H54 (cell line): ENCODE measurements at regions not wholly inside any gene's neighbourhood (a gene's known extent, or its start where the extent isn't known, plus 50 kb on each side); places are given as distances from the start of the nearest gene placed in this dataset.
A peak's percentile ranks its signal among the peaks of the same experiment; 100 is the strongest.
"Not testable (repeated sequence)": the region's sequence is repeated elsewhere in the genome, so short reads cannot be mapped to it uniquely, and the experiment has no call there.

ENCODE experiments used
- DNase-seq: peaks from one replicate; pipeline ENCODE4 v3.0.0; 2011; ENCODE audit warnings: low spot score, mixed read lengths; ENCODE audit not compliant: insufficient read length
- FAIRE-seq: peaks from 3 replicates; lab custom pipeline; 2011; peaks lifted over from hg19 to GRCh38; lab: Jason Lieb, UNC
- POLR2A ChIP-seq: IDR thresholded peaks from 2 replicates; pipeline ENCODE4 v1.6.1; 2011; ENCODE audit warnings: low read depth, mild to moderate bottlenecking, low read length

DNA sequence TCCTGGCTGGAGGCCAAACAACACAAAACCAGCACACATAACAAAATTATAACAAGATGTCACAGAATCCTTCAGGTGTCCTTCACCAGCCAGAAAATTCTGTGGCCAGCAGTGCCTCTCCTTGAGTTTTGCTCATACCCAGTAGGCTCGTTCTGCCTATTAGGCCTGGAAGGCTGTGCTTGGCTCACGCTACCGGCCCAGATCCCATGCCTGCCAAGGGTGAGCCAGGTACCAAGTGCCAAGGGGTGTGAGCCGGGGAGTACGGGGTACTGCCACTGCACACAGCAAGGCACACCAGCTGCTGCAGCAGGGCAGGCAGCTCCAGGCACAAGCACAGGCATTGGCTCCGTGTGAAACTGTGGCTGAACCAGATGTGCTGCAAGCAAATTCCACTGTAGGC is 1562.0 kb downstream of the REEP3 start:
- no peak for TF ChIP-seq POLR2A
- FAIRE-seq (no peak), DNase-seq (no peak)

DNA sequence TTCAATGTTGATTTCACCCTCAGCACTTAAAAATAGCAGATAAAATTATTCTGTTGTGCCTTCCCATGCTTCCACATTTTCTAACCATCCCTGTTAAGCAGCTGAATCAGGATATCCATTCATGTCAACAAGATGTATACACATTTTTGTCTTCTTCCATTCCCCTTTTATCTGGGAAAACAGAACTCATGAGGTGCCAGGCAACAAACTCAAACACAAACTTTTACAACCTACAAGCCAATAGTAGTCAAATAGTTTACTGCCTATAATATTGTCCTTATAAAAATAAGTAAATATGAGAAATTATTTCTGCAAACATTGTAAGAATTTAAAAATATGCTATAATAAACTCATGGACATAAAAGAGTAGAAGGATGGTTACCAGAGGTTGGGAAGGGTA is 1569.8 kb downstream of the REEP3 start:
- DNase-seq (no peak), FAIRE-seq (no peak)
- no peak for TF ChIP-seq POLR2A

DNA sequence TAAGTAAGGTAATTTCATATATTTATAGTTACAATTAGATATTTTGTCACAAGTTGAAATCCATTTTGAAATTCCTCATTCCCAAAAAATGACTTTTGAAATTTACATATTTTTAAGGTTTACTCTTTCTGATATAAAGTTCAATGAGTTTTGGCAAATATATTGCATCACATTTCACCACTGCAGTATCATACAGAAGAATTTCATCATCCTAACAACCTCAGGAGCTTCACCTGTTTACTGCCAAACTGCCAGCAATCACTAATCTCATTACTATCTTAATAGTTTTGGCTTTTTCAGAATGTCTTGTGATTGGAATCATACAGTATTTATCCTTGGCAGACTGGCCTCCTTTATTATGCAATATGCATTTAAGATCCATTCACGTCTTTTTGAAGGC is 1578.9 kb downstream of the REEP3 start:
- TF ChIP-seq POLR2A = no peak
- FAIRE-seq = no peak
- DNase-seq = no peak

DNA sequence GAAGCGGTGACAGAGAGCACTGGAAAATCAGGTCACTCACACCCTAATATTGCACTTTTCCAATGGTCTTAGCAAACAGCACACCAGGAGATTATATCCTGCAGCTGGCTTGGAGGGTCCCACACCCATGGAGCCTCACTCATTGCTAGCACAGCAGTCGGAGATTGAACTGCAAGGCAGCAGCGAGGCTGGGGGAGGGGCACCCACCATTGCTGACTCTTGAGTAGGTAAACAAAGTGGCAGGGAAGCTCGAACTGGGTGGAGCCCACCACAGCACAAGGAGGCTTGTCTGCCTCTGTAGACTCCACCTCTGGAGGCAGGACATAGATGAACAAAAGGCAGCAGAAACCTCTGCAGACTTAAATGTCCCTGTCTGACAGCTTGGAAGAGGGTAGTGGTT is 1579.7 kb downstream of the REEP3 start:
- FAIRE-seq, DNase-seq: not testable (repeated sequence)

DNA sequence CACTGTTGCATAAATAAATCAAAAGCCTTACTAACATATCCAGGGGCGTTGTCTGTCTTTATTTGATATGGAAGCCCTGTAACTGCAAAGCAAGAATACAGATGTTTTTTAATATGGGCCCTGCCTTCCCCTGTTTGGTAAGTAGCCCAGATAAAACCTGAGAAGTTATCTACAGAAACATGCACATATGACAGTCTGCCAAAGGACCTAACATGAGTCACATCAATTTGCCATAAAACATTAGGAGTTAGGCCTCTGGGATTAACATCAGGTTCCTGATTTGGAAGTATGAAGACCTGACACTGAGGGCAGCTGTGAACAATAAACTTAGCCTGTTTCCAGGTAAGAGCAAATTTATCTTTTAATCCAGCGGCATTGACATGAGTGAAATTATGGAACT is 1588.8 kb downstream of the REEP3 start:
- no peak for FAIRE-seq
- TF ChIP-seq POLR2A = no peak
- DNase-seq = no peak

DNA sequence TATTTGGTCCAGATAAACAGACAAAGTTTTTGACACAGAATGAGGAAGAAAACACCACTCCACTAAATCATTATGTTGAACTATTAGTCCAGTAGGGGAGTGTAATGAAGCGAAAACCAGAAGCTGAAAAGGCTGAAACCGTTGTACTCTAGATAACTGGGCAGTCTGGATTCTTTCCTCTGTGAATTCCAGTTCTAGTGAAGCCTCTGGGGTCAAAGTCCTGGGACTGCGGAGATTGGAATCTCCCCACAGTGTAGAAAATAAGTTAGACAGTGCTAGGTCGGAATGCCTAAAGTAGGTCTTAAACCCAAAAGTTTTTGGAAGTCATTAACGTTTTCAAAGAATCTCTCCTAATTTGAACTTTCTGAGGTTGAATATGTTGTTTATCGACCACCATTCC is 1589.9 kb downstream of the REEP3 start:
- FAIRE-seq = not testable (repeated sequence)

DNA sequence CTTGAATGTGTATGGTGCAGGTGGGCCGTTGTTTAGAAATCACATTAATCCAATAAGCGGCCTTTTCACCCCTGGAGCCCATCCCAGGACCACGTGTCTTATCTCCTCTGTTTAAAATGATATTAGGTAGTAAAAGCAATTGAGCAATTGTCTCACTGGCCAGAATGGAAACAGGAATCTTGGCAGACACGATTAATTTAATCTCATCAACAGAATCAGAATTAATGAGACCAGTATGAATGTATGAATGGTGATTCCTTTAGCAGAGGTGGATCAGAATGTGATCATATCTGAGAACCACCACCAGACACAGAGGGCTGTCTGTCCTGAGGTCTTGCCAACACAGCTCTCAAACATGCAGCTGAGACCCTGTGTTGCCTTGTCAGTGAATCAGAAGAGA is 1591.4 kb downstream of the REEP3 start:
- FAIRE-seq = no peak
- TF ChIP-seq POLR2A = no peak
- no peak for DNase-seq

More for the DNA sequence above, 1589.9 kb downstream of the REEP3 start:
- not testable (repeated sequence) for DNase-seq

DNA sequence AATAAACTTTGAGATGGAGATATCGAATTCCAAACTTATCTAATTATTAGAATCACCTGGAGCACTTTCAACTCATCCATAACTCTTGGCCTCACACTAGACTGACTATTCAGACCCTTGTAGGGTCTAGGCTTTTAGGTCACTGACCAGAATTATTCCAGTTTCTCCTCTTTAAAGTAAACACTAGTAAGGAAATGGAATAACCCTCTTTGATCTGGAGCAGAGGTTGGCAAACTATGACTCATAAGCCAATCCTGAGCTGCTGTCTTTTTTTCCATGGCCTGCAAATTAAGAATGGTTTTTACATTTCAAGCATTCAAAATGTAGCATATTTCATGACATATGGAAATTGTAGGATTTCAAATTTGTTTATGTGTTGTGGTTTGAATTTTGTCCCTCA is 1601.9 kb downstream of the REEP3 start:
- no peak for DNase-seq
- peak; percentile 83 for FAIRE-seq

DNA sequence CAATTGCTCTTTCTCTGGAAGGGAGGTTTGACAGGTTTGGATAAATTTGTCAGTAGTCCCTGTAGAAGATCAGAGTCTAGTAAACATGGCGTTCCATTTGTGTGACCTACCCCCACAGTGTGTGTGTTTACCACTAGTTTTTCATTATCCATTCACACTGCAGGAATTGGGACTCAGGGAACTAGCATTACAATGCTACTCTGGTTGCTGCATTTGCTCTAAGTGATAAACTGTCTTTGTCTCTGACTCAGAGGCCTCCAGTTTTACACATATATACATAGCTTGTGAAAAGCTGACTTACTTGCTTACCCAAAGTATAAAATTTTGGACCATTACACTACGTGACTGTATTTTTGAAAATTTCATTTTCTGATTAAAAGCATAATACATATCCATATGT is 1604.0 kb downstream of the REEP3 start:
- TF ChIP-seq POLR2A = no peak
- no peak for FAIRE-seq
- no peak for DNase-seq

More for the DNA sequence above, 1601.9 kb downstream of the REEP3 start:
- no peak for TF ChIP-seq POLR2A

DNA sequence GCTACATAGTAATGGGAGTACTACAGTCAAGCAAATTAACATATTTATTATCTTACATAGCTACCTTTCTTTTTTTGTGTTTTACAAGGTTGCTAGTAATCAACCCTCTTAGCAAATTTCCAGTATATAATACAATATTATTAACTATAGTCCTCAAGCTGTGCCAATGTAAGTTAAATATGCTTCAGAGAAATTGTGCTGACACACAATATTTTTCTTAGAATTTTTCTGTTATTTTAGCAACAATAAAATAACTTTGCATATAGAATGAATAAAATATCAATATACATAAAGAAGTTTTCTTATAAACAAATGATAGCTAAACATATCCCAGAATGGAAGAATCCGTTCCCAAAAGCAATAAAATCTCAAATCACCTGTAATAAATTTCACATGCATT is 1605.1 kb downstream of the REEP3 start:
- no peak for FAIRE-seq
- TF ChIP-seq POLR2A = no peak
- no peak for DNase-seq

DNA sequence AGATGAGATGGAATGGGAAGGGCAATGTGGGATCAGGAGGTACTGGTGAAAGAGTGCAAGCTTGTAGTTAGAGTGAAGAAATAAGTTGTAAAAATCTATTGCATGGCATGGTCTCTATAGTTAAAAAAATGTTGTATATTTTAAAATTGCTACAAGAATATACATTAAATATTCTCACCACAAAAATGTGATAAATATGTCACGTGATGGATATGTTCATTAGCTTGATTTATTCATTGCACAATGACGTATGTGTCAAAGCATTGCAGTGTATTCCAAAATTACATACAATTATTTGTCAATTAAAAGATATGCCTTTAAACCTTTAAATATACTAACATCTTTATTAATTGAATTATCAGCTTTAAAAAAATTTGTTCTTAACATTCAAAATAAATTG is 1607.1 kb downstream of the REEP3 start:
- no peak for DNase-seq
- no peak for FAIRE-seq
- TF ChIP-seq POLR2A = no peak

DNA sequence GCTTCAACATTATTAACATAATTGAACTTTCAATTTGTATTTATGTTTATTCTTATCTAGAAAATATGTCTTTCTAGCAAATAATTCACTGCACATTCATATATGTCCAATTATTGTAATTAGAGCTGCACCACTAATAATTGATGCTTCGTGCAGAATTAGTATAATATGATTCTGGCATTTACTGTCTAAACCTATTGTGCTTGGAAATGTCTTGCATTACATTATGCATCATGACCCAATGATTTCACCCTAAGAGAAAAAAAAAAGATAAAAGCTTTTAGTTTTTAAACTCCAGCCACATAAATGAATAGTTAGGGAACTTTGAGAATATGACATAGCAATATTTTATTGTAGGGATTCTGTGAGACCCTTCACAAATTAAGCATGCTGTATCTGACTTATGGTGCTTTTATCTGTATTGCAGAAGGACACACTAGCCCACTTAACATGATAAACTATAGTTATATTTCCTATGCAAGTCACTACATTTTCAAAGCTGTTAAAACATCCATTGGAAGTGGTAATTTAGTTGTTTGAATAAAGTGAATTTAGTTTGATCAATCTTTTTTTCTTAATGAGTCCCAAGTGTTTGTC is 1609.1 kb downstream of the REEP3 start:
- DNase-seq = no peak
- TF ChIP-seq POLR2A = no peak
- no peak for FAIRE-seq

DNA sequence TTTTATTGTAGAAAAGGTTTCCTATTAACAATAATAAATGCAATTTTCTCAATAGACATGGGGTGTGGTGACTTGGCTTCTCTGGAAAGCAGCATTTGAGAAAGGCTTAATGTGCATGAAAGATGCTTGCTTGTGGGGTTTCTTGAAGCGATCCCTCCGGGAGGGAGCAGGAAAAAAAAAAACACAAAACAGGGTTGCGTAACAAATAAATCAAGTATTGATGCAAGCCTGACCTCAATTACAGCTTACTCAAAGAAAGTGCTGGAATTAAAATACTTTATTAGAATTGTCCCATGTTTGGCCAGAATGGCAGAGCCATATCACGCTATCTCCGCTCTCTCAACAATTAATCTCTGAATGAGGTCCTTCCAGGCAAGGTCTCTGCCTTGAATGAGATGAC is 1612.5 kb downstream of the REEP3 start:
- DNase-seq (no peak), FAIRE-seq (no peak)
- TF ChIP-seq POLR2A = no peak

DNA sequence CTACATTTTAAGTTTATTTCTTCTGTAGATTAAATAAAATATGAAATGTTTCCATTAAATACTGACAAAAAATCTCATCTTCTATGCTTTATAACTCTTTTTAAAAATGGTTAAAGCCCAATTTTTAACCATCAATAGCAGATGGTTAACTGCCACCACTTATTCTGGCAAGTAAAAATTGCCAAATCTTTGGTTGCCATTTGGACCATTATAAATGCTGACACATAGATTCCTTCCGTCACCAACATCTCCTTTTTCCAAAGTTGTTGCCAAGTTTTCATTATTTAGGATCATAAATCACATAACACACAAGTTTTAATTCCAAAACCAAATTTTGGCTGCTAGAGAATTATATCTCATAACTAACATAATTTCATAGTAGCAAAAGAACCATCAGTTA is 1614.3 kb downstream of the REEP3 start:
- FAIRE-seq (no peak), DNase-seq (no peak)
- no peak for TF ChIP-seq POLR2A

DNA sequence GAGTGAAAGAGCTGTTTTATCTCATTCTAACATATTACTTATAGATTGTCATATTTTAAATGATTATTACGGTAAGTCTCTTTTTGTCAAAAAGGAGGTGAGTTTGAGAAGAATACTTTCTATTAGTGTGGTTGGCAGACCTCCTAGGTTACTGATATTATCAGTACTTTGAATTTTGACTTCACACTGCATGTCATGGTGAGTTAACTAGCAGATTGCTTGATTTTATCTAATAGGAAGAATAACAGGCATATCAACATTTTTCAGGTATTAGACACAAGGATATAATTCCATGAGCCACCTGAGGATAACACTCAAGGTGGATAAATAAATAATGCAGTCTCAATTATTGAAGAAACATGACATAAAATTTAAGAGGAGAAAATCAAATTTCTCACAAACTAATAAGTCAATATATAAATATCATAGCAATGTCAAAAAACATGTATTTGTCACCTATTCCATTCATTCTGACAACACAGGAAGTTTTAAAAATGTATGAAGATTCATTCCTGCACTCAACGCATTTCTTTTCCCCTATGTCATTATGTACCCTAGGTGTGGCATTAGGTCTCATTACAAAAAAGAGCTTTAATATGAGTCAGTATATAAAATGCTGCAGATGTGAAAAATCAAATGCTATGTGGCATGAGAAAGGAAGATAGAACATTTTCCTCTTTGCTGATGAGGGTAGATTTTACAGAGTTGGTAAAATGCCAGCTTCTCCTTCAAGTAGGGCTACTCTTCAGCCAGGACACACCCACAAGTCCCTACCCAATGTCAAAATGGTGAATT is 1621.6 kb downstream of the REEP3 start:
- no peak for DNase-seq
- no peak for FAIRE-seq
- no peak for TF ChIP-seq POLR2A

DNA sequence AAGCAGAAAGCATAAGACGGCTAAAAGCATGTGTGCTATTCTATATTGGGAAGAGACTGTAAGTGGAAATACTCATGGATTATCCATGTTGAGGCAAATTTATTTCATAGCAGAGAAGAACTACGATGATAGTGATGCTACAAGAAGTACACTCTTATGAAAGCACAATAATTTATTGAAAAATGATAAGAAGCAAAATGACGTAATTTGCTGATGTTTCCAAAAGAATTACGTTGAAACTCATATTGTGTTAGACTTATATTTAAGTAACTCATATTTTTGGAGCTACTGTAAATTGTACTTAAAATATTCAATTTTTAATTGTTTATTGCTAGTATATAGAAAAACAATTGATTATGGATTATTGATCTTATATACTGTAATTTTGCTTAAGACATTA is 1622.5 kb downstream of the REEP3 start:
- FAIRE-seq = no peak
- DNase-seq = no peak
- no peak for TF ChIP-seq POLR2A
